Kidney tubule cell (primary cell): ENCODE measurements at regions not wholly inside any gene's neighbourhood (a gene's known extent, or its start where the extent isn't known, plus 50 kb on each side); places are given as distances from the start of the nearest gene placed in this dataset.

Source experiments
- DNase-seq: peaks from one replicate; pipeline ENCODE4 v3.0.0-alpha.2; 2018; ENCODE audit warnings: low spot score

- DNase-seq, result no peak
Observed at GRCh38 chr2:172364261-172364660, 63.1 kb upstream of the ITGA6 start.

- no peak for DNase-seq
Observed at GRCh38 chr2:172366596-172367150, 60.7 kb upstream of the ITGA6 start.

- peak; percentile 31 for DNase-seq
Observed at GRCh38 chr2:172370821-172371455, 56.4 kb upstream of the ITGA6 start.

- peak; percentile 57 for DNase-seq
Observed at GRCh38 chr2:172372436-172372835, 55.0 kb upstream of the ITGA6 start.

GRCh38 chr2:172373076-172373475 is 54.3 kb upstream of the ITGA6 start:
- no peak for DNase-seq

- DNase-seq, result no peak
Observed at GRCh38 chr2:172373766-172374165, 53.6 kb upstream of the ITGA6 start.

GRCh38 chr2:172374318-172375240 is 52.8 kb upstream of the ITGA6 start:
- peak; percentile 71 for DNase-seq

- DNase-seq, result peak; percentile 17
Observed at GRCh38 chr2:172375251-172375650, 52.1 kb upstream of the ITGA6 start.

- DNase-seq, result peak; percentile 39
Observed at GRCh38 chr2:172376016-172376415, 51.4 kb upstream of the ITGA6 start.

- DNase-seq, result no peak
Observed at GRCh38 chr2:172376505-172377125, 50.8 kb upstream of the ITGA6 start.

GRCh38 chr2:172377408-172377807 is 50.0 kb upstream of the ITGA6 start:
- DNase-seq, result peak; percentile 83
